Gastroesophageal sphincter (tissue), 4 donors: ENCODE measurements at regions not wholly inside any gene's neighbourhood (a gene's known extent, or its start where the extent isn't known, plus 50 kb on each side); places are given as distances from the start of the nearest gene placed in this dataset.

Experiments used
- ATAC-seq: fragments of 150-250 bp; one replicate; pipeline ENCODE4 v1.9.1; 2016; ENCODE audit warnings: mild to moderate bottlenecking, moderate library complexity
- H3K27ac ChIP-seq, 4 donors: fragments of 200-600 bp; sonication (generic) in 3 of 4; 1 replicate in 3 of 4; 2 replicates in 1 of 4; pipeline ENCODE4 v1.5.1; 2016 to 2019
- H3K27me3 ChIP-seq: fragments of 200-600 bp; sonication (generic); one replicate; pipeline ENCODE4 v1.5.1; 2019
- H3K36me3 ChIP-seq, 2 donors: fragments of 200-600 bp; sonication (generic); one replicate each; pipeline ENCODE4 v1.5.1; 2019; ENCODE audit warnings: control low read depth in 1 of 2
- H3K4me1 ChIP-seq, 3 donors: fragments of 200-600 bp; sonication (generic); 1 replicate in 2 of 3; 2 replicates in 1 of 3; pipeline ENCODE4 v1.5.1; 2016 to 2019; ENCODE audit warnings: control low read depth in 2 of 3
- H3K4me3 ChIP-seq, 2 donors: fragments of 200-600 bp; sonication (generic); one replicate each; pipeline ENCODE4 v1.5.1; 2019; ENCODE audit warnings: mild to moderate bottlenecking in 1 of 2, moderate library complexity in 1 of 2
- H3K9me3 ChIP-seq, 3 donors: fragments of 200-600 bp; sonication (generic); one replicate each; pipeline ENCODE4 v1.5.1; 2017 to 2019; ENCODE audit warnings: control low read depth in 2 of 3
- CTCF ChIP-seq, 4 experiments: fragments of 200-600 bp in 2 of 4; fragments of 450-650 bp in 2 of 4; sonication (generic) in 1 of 4; IDR thresholded peaks; one replicate each; pipeline ENCODE4 v1.5.1; 2017 to 2019; ENCODE audit warnings: antibody characterized with exemption in 4 of 4, mild to moderate bottlenecking in 2 of 4, moderate library complexity in 2 of 4
- EP300 ChIP-seq: sonication (generic); formaldehyde crosslinking; IDR thresholded peaks from one replicate; pipeline ENCODE4 v1.6.1; 2017; ENCODE audit warnings: antibody characterized with exemption, mild to moderate bottlenecking
- POLR2A ChIP-seq, 2 donors: fragments of 450-650 bp; IDR thresholded peaks; one replicate each; pipeline ENCODE4 v1.6.1; 2017; ENCODE audit warnings: antibody characterized with exemption in 2 of 2, mild to moderate bottlenecking in 2 of 2, moderate library complexity in 1 of 2
- POLR2AphosphoS5 ChIP-seq: sonication (generic); formaldehyde crosslinking; IDR thresholded peaks from one replicate; pipeline ENCODE4 v1.6.1; 2017; ENCODE audit warnings: antibody characterized with exemption
- WGBS, 2 donors: methylation state at CpG; one replicate each; pipeline ENCODE4 v1.1.5; 2018; ENCODE audit warnings: low coverage in 1 of 2; 5-methylcytosine and 5-hydroxymethylcytosine counted together

- TF ChIP-seq POLR2AphosphoS5, result no peak
- no peak for TF ChIP-seq CTCF (IDR thresholded peaks at IDR 0.05)
- no peak for TF ChIP-seq EP300
- TF ChIP-seq POLR2A (IDR thresholded peaks at IDR 0.05), result no peak
- Histone ChIP-seq H3K27ac (no peak overlapping the region), H3K9me3 (no peaks in the 10 kb centered on the region), H3K4me3 (no peak overlapping the region), H3K27me3 (no peaks in the 10 kb centered on the region), H3K4me1 (no peaks in the 10 kb centered on the region), H3K36me3 (no peaks in the 10 kb centered on the region)
- 65 to 88% methylated on average over 3 to 4 of the region's 4 CpGs for WGBS, 2 donors
- no peak for ATAC-seq
Observed at GRCh38 chr6:155549928-155550327, 94.3 kb upstream of the NOX3 start.

GRCh38 chr6:155549028-155549798, 93.6 kb upstream of the NOX3 start:
- Histone ChIP-seq H3K9me3 (no peaks in the 10 kb centered on the region), H3K4me1 (no peaks in the 10 kb centered on the region), H3K36me3 (no peaks in the 10 kb centered on the region), H3K27me3 (no peaks in the 10 kb centered on the region), H3K27ac (no peak overlapping the region), H3K4me3 (no peak overlapping the region)
- TF ChIP-seq CTCF (IDR thresholded peaks at IDR 0.05) (no peak), POLR2AphosphoS5 (no peak), EP300 (no peak), POLR2A (IDR thresholded peaks at IDR 0.05) (no peak)
- WGBS, 2 donors, result 91 to 97% methylated on average over 9 of the region's 9 CpGs
- ATAC-seq, result no peak

- TF ChIP-seq CTCF (IDR thresholded peaks at IDR 0.05), result no peak
- TF ChIP-seq POLR2AphosphoS5, result no peak
- TF ChIP-seq EP300, result no peak
- no peak for TF ChIP-seq POLR2A (IDR thresholded peaks at IDR 0.05)
- no peak for ATAC-seq
- Histone ChIP-seq H3K36me3 (no peaks in the 10 kb centered on the region), H3K4me1 (no peaks in the 10 kb centered on the region), H3K9me3 (no peaks in the 10 kb centered on the region), H3K27me3 (no peaks in the 10 kb centered on the region), H3K4me3 (no peak overlapping the region), H3K27ac (no peak overlapping the region)
- 39 to 48% methylated on average over 4 of the region's 4 CpGs for WGBS, 2 donors
Observed at GRCh38 chr6:155548576-155548975, 92.9 kb upstream of the NOX3 start.

GRCh38 chr6:155544677-155545076, 89.0 kb upstream of the NOX3 start:
- Histone ChIP-seq H3K4me1 (no peaks in the 10 kb centered on the region), H3K4me3 (no peak overlapping the region), H3K9me3 (no peaks in the 10 kb centered on the region), H3K27me3 (no peaks in the 10 kb centered on the region), H3K27ac (no peak overlapping the region), H3K36me3 (no peaks in the 10 kb centered on the region)
- 89% methylated on average over 2 of the region's 2 CpGs; no CpG with 5 or more reads in 1 of the 2 donors for WGBS, 2 donors
- no peak for ATAC-seq
- no peak for TF ChIP-seq POLR2AphosphoS5
- no peak for TF ChIP-seq POLR2A (IDR thresholded peaks at IDR 0.05)
- TF ChIP-seq CTCF (IDR thresholded peaks at IDR 0.05), result no peak
- no peak for TF ChIP-seq EP300

- TF ChIP-seq POLR2AphosphoS5, result no peak
- no peak for TF ChIP-seq EP300
- no peak for TF ChIP-seq POLR2A (IDR thresholded peaks at IDR 0.05)
- no peak for TF ChIP-seq CTCF (IDR thresholded peaks at IDR 0.05)
- H3K4me1 ChIP-seq, result no peaks in the 10 kb centered on the region
- no peaks in the 10 kb centered on the region for H3K9me3 ChIP-seq
Observed at GRCh38 chr6:155543166-155543847, 87.7 kb upstream of the NOX3 start.

More at GRCh38 chr6:155543166-155543847, 87.7 kb upstream of the NOX3 start:
- WGBS, 2 donors, result 14 to 38% methylated on average over 2 to 4 of the region's 6 CpGs
- no peak overlapping the region for H3K4me3 ChIP-seq
- no peaks in the 10 kb centered on the region for H3K36me3 ChIP-seq
- H3K27ac ChIP-seq, result no peak overlapping the region
- H3K27me3 ChIP-seq, result no peaks in the 10 kb centered on the region
- ATAC-seq, result no peak
